GM12892 (cell line): ENCODE measurements at regions not wholly inside any gene's neighbourhood (a gene's known extent, or its start where the extent isn't known, plus 50 kb on each side); places are given as distances from the start of the nearest gene placed in this dataset.

Experiments
- POLR2A ChIP-seq: IDR thresholded peaks from 2 replicates; pipeline ENCODE4 v1.6.1; 2011; ENCODE audit warnings: low read depth, low read length, control low read depth
- POLR2AphosphoS5 ChIP-seq: IDR thresholded peaks from 2 replicates; pipeline ENCODE4 v1.6.1; 2011; ENCODE audit warnings: low read depth, low read length, control low read depth

DNA sequence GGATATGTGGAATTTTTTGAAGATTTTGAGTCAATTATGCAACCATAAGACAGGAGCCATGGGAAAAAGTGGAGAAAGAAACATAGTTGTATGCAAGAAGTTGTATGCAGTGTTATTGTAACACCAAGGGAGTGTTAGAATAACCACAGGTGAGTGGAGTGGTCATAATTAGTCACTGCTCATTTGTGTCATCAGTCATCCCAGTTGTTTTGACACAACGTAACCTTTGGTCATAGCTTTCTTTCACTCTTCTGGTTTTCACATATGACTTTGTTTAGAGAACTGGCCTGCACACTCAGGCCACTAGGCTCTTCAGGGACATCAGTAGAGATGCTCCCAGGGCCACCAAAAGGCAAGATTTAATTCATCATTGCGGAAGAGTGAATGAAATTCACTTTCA lies 158.7 kb upstream of the HMHB1 start:
- TF ChIP-seq POLR2AphosphoS5 (no peak), POLR2A (no peak)
